Liver (tissue), 8 donors: ENCODE measurements at regions not wholly inside any gene's neighbourhood (a gene's known extent, or its start where the extent isn't known, plus 50 kb on each side); places are given as distances from the start of the nearest gene placed in this dataset.

Source experiments
- DNase-seq: peaks from one replicate; pipeline ENCODE4 v3.0.0-alpha.2; 2017; ENCODE audit warnings: low spot score
- H3K27ac ChIP-seq, 2 donors: one replicate each; pipeline ENCODE4 v1.7.0; 2013; ENCODE audit warnings: inconsistent platforms in 2 of 2, low read length in 2 of 2, control low read depth in 1 of 2, low read depth in 1 of 2, mild to moderate bottlenecking in 1 of 2
- H3K27me3 ChIP-seq, 4 donors: one replicate each; pipeline versions ENCODE4 v1.6.1 to v1.7.0; 2013; ENCODE audit warnings: low read length in 3 of 4, inconsistent platforms in 1 of 4, mild to moderate bottlenecking in 1 of 4, moderate library complexity in 1 of 4; ENCODE audit not compliant: control insufficient read depth in 4 of 4, insufficient read depth in 4 of 4
- H3K36me3 ChIP-seq, 4 donors: one replicate each; pipeline versions ENCODE4 v1.6.1 to v1.7.0; 2013; ENCODE audit warnings: low read length in 3 of 4, mild to moderate bottlenecking in 3 of 4, low read depth in 1 of 4, moderate library complexity in 1 of 4; ENCODE audit not compliant: control insufficient read depth in 4 of 4, insufficient read depth in 3 of 4
- H3K4me1 ChIP-seq, 4 donors: one replicate each; pipeline versions ENCODE4 v1.6.1 to v1.7.0; 2013; ENCODE audit warnings: low read length in 3 of 4, mild to moderate bottlenecking in 3 of 4, moderate library complexity in 1 of 4; ENCODE audit not compliant: control insufficient read depth in 4 of 4, insufficient read depth in 4 of 4
- H3K4me3 ChIP-seq, 3 donors: one replicate each; pipeline versions ENCODE4 v1.6.1 to v1.7.0; 2013; ENCODE audit warnings: low read length in 3 of 3, control low read depth in 1 of 3, low read depth in 1 of 3, mild to moderate bottlenecking in 1 of 3
- H3K9ac ChIP-seq, 2 donors: one replicate each; pipeline ENCODE4 v1.7.0; 2013; ENCODE audit warnings: low read length in 2 of 2, mild to moderate bottlenecking in 2 of 2, moderate library complexity in 2 of 2, control low read depth in 1 of 2, low read depth in 1 of 2
- H3K9me3 ChIP-seq, 4 donors: one replicate each; pipeline versions ENCODE4 v1.6.1 to v1.7.0; 2013; ENCODE audit warnings: low read length in 3 of 4; ENCODE audit not compliant: control insufficient read depth in 4 of 4
- ATF3 ChIP-seq: IDR thresholded peaks from 2 replicates; pipeline ENCODE4 v1.6.1; 2016; ENCODE audit warnings: antibody characterized with exemption
- EGR1 ChIP-seq, 2 donors: IDR thresholded peaks; 2 replicates each; pipeline ENCODE4 v1.6.1; 2016 to 2018; ENCODE audit warnings: antibody characterized with exemption in 2 of 2, low read depth in 2 of 2
- FOXA1 ChIP-seq: IDR thresholded peaks from 2 replicates; pipeline ENCODE4 v1.6.1; 2016; ENCODE audit warnings: antibody characterized with exemption
- FOXA2 ChIP-seq: IDR thresholded peaks from 2 replicates; pipeline ENCODE4 v1.6.1; 2016; ENCODE audit warnings: antibody characterized with exemption
- GABPA ChIP-seq, 2 donors: IDR thresholded peaks in 1 of 2; conservative IDR thresholded peaks in 1 of 2; 2 replicates each; pipeline ENCODE4 v1.6.1; 2016; ENCODE audit warnings: antibody characterized with exemption in 2 of 2, mild to moderate bottlenecking in 1 of 2, moderate library complexity in 1 of 2
- HNF4A ChIP-seq, 2 donors: conservative IDR thresholded peaks; 2 replicates each; pipeline ENCODE4 v1.6.1; 2016; ENCODE audit warnings: antibody characterized with exemption in 2 of 2, mild to moderate bottlenecking in 2 of 2
- HNF4G ChIP-seq: IDR thresholded peaks from 2 replicates; pipeline ENCODE4 v1.6.1; 2016; ENCODE audit warnings: antibody characterized with exemption
- JUND ChIP-seq, 2 donors: IDR thresholded peaks; 2 replicates each; pipeline ENCODE4 v1.6.1; 2016; ENCODE audit warnings: antibody characterized with exemption in 2 of 2
- NR2F2 ChIP-seq: IDR thresholded peaks from 2 replicates; pipeline ENCODE4 v1.6.1; 2016; ENCODE audit warnings: antibody characterized with exemption
- RAD21 ChIP-seq, 2 donors: IDR thresholded peaks; 2 replicates each; pipeline ENCODE4 v1.6.1; 2016; ENCODE audit warnings: antibody characterized with exemption in 2 of 2, mild to moderate bottlenecking in 2 of 2
- REST ChIP-seq: IDR thresholded peaks from 2 replicates; pipeline ENCODE4 v1.6.1; 2016; ENCODE audit warnings: antibody characterized with exemption, mild to moderate bottlenecking
- RXRA ChIP-seq, 2 donors: IDR thresholded peaks; 2 replicates each; pipeline ENCODE4 v1.6.1; 2017 to 2018; ENCODE audit warnings: antibody characterized with exemption in 2 of 2, mild to moderate bottlenecking in 1 of 2
- SP1 ChIP-seq: IDR thresholded peaks from 2 replicates; pipeline ENCODE4 v1.6.1; 2018; ENCODE audit warnings: antibody characterized with exemption, mild to moderate bottlenecking
- TAF1 ChIP-seq: conservative IDR thresholded peaks from 2 replicates; pipeline ENCODE4 v1.6.1; 2016; ENCODE audit warnings: antibody characterized with exemption, mild to moderate bottlenecking
- YY1 ChIP-seq: IDR thresholded peaks from 2 replicates; pipeline ENCODE4 v1.6.1; 2016; ENCODE audit warnings: antibody characterized with exemption, mild to moderate bottlenecking
- ZBTB33 ChIP-seq: IDR thresholded peaks from 2 replicates; pipeline ENCODE4 v1.6.1; 2016; ENCODE audit warnings: antibody characterized with exemption
- WGBS: extraction: QIAGEN DNeasy Blood & Tissue Kit; methylation state at CpG from one replicate; pipeline ENCODE4 v1.1.7; 2013; 5-methylcytosine and 5-hydroxymethylcytosine counted together
- TF ChIP-seq, protein P1 (sequence below): fragments of 150-350 bp; IDR thresholded peaks from 2 replicates; pipeline ENCODE4 v1.5.1; 2017; ENCODE audit warnings: improper control_type of control experiment, low read depth, low read length; ENCODE audit not compliant: missing input control
- TF ChIP-seq, protein P2 (sequence below): IDR thresholded peaks from 2 replicates; pipeline ENCODE4 v1.6.1; 2016; ENCODE audit warnings: antibody characterized with exemption
- donor health status: healthy.
- donor health status: healthy.
- donor health status: healthy.
- donor health status: healthy.
- donor health status: healthy.

DNA sequence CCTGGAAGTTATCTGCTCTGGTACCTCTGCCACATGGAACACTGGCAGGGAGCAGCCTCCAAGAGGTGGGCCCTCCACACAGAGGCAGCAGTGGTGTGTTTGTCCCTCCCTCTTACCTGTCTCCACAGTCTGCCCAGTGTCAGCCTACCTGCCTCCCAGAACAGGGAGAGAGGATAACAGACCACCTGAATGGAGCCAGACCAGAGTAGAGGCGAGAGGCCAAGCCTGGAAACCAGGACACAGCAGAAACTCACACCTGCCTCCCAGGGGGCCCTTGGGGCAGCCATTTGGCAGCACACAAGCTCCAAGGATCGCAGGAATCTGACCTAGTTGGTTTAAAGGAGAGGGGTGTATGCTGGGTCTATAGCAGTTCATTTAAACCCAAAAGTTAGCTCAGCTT is 100.2 kb upstream of the ZNF366 start:
- TF ChIP-seq FOXA1 (no peak), EGR1 (IDR thresholded peaks at IDR 0.05; ENCODE audit: low read depth in 2 of 2) (no peak), YY1 (no peak), ATF3 (no peak), JUND (IDR thresholded peaks at IDR 0.05) (no peak), TAF1 (no peak), ZBTB33 (no peak), HNF4A (conservative IDR thresholded peaks at IDR 0.05) (no peak), RAD21 (IDR thresholded peaks at IDR 0.05) (no peak), FOXA2 (no peak), REST (no peak), SP1 (no peak), RXRA (IDR thresholded peaks at IDR 0.05) (no peak), HNF4G (no peak), GABPA (IDR thresholded peaks at IDR 0.05 in 1 of 2, conservative IDR thresholded peaks at IDR 0.05 in 1 of 2) (no peak)
- TF ChIP-seq, protein P1, sequence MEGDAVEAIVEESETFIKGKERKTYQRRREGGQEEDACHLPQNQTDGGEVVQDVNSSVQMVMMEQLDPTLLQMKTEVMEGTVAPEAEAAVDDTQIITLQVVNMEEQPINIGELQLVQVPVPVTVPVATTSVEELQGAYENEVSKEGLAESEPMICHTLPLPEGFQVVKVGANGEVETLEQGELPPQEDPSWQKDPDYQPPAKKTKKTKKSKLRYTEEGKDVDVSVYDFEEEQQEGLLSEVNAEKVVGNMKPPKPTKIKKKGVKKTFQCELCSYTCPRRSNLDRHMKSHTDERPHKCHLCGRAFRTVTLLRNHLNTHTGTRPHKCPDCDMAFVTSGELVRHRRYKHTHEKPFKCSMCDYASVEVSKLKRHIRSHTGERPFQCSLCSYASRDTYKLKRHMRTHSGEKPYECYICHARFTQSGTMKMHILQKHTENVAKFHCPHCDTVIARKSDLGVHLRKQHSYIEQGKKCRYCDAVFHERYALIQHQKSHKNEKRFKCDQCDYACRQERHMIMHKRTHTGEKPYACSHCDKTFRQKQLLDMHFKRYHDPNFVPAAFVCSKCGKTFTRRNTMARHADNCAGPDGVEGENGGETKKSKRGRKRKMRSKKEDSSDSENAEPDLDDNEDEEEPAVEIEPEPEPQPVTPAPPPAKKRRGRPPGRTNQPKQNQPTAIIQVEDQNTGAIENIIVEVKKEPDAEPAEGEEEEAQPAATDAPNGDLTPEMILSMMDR, result no peak
- TF ChIP-seq, protein P2, sequence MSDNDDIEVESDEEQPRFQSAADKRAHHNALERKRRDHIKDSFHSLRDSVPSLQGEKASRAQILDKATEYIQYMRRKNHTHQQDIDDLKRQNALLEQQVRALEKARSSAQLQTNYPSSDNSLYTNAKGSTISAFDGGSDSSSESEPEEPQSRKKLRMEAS, result no peak
- WGBS, result 96% methylated on average over 2 of the region's 2 CpGs
- Histone ChIP-seq H3K27ac (no peak overlapping the region), H3K4me3 (no peak overlapping the region), H3K9ac (no peak overlapping the region), H3K4me1 (no peaks in the 10 kb centered on the region), H3K27me3 (no peaks in the 10 kb centered on the region), H3K9me3 (no peaks in the 10 kb centered on the region), H3K36me3 (no peaks in the 10 kb centered on the region)
- no peak for DNase-seq

- Histone ChIP-seq H3K4me1 (no peaks in the 10 kb centered on the region), H3K27me3 (no peaks in the 10 kb centered on the region), H3K36me3 (no peaks in the 10 kb centered on the region), H3K9me3 (no peaks in the 10 kb centered on the region), H3K27ac (no peak overlapping the region), H3K9ac (no peak overlapping the region), H3K4me3 (no peak overlapping the region)
- 99% methylated on average over 5 of the region's 5 CpGs for WGBS
- no peak for DNase-seq
- TF ChIP-seq, protein P1, result no peak
- no peak for TF ChIP-seq ATF3
- no peak for TF ChIP-seq GABPA (IDR thresholded peaks at IDR 0.05 in 1 of 2, conservative IDR thresholded peaks at IDR 0.05 in 1 of 2)
- TF ChIP-seq SP1, result no peak
- TF ChIP-seq FOXA2, result no peak
- TF ChIP-seq HNF4A (conservative IDR thresholded peaks at IDR 0.05), result no peak
- TF ChIP-seq ZBTB33, result no peak
- no peak for TF ChIP-seq YY1
- TF ChIP-seq, protein P2, result no peak
- no peak for TF ChIP-seq EGR1 (IDR thresholded peaks at IDR 0.05; ENCODE audit: low read depth in 2 of 2)
- TF ChIP-seq NR2F2, result no peak
- no peak for TF ChIP-seq TAF1
Observed at GRCh38 chr5:72606525-72606924, 99.3 kb upstream of the ZNF366 start.
